ENCODE measurements at regions not wholly inside any gene's neighbourhood (a gene's known extent, or its start where the extent isn't known, plus 50 kb on each side); places are given as distances from the start of the nearest gene placed in this dataset.

DNA sequence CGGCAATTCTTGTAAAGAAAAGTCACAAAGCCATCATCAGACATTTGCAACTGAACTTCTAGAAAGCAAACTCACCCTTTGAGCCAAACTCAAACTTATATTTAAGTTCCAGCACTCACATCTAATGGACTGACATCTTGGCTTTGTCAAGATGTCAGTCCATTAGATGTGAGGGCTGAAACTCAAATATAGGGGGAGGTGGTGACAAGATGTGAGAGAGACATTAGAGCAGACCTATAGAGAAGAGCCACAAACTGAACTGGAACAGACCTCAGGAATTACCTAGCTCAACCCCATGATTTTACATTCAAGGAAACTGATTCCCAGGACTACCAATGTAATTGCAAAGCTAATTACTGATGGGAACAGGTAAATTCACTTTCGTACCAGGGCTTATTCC, 543.8 kb downstream of the TNS1 start:
- Histone ChIP-seq H3K36me3 (replicated peaks in 1 of 2; ENCODE audit: control insufficient read depth in 2 of 2, insufficient read depth in 2 of 2, low read length in 2 of 2) (no peaks in the 10 kb centered on the region), H3K27ac (replicated peaks; ENCODE audit: low read length) (no peak overlapping the region), H3K4me1 (ENCODE audit: control insufficient read depth in 2 of 2, insufficient read depth in 1 of 2, low read depth in 1 of 2, low read length in 2 of 2) (peaks cover 0 to 16% of the 10 kb centered on the region in 2 donors), H3K9ac (ENCODE audit: low read depth, low read length, poor library complexity) (no peak overlapping the region), H3K4me3 (ENCODE audit: low read length in 2 of 2) (no peak overlapping the region), H2BK15ac (ENCODE audit: low read length) (no peak overlapping the region), H3K79me1 (ENCODE audit: low read depth, low read length) (no peaks in the 10 kb centered on the region), H4K91ac (ENCODE audit: low read depth, low read length, poor library complexity) (no peak overlapping the region), H2BK120ac (ENCODE audit: low read depth, low read length) (no peak overlapping the region), H2BK12ac (ENCODE audit: low read length) (no peak overlapping the region), H2AK5ac (ENCODE audit: low read depth, low read length) (no peak overlapping the region), H3K14ac (ENCODE audit: low read length) (no peak overlapping the region), H3K9me3 (replicated peaks in 1 of 2; ENCODE audit: control insufficient read depth in 2 of 2, insufficient read depth in 1 of 2, low read depth in 1 of 2, low read length in 2 of 2) (no peaks in the 10 kb centered on the region), H3K4me2 (ENCODE audit: insufficient read depth, low read length, poor library complexity, severe bottlenecking) (no peak overlapping the region), H3K18ac (ENCODE audit: low read length) (no peak overlapping the region), H2BK5ac (ENCODE audit: low read length) (no peak overlapping the region), H4K8ac (ENCODE audit: low read depth, low read length) (no peak overlapping the region), H3K23ac (ENCODE audit: low read depth, low read length, poor library complexity) (no peak overlapping the region), H2AFZ (ENCODE audit: low read length) (no peak overlapping the region), H3K4ac (ENCODE audit: low read length) (no peak overlapping the region), H3K27me3 (ENCODE audit: control insufficient read depth in 3 of 3, insufficient read depth in 3 of 3, low read depth in 1 of 3, low read length in 3 of 3) (no peaks in the 10 kb centered on the region)
- WGBS, 2 donors (ENCODE audit: extremely low coverage in 2 of 2, insufficient read length in 2 of 2, insufficient replicate concordance in 1 of 2): no CpG with 5 or more reads among the region's 2 CpGs
- DNase-seq (ENCODE audit: low spot score): no peak

GRCh38 chr2:217456016-217456415, 546.8 kb downstream of the TNS1 start:
- no peak for DNase-seq (ENCODE audit: low spot score)
- H2BK120ac ChIP-seq (ENCODE audit: low read depth, low read length): no peak overlapping the region
- H2AK5ac ChIP-seq (ENCODE audit: low read depth, low read length): no peak overlapping the region
- no peaks in the 10 kb centered on the region for H3K9me3 ChIP-seq (replicated peaks in 1 of 2; ENCODE audit: control insufficient read depth in 2 of 2, insufficient read depth in 1 of 2, low read depth in 1 of 2, low read length in 2 of 2)
- H2BK5ac ChIP-seq (ENCODE audit: low read length): no peak overlapping the region
- H4K91ac ChIP-seq (ENCODE audit: low read depth, low read length, poor library complexity): no peak overlapping the region
- no peak overlapping the region for H3K4me3 ChIP-seq (ENCODE audit: low read length in 2 of 2)
- H3K23ac ChIP-seq (ENCODE audit: low read depth, low read length, poor library complexity): no peak overlapping the region
- no peak overlapping the region for H3K27ac ChIP-seq (replicated peaks; ENCODE audit: low read length)
- H3K36me3 ChIP-seq (replicated peaks in 1 of 2; ENCODE audit: control insufficient read depth in 2 of 2, insufficient read depth in 2 of 2, low read length in 2 of 2): no peaks in the 10 kb centered on the region
- no peak overlapping the region for H3K9ac ChIP-seq (ENCODE audit: low read depth, low read length, poor library complexity)
- H3K79me1 ChIP-seq (ENCODE audit: low read depth, low read length): no peaks in the 10 kb centered on the region
- no peak overlapping the region for H3K4me2 ChIP-seq (ENCODE audit: insufficient read depth, low read length, poor library complexity, severe bottlenecking)
- WGBS, 2 donors (ENCODE audit: extremely low coverage in 2 of 2, insufficient read length in 2 of 2, insufficient replicate concordance in 1 of 2): 100% methylated on average over 1 of the region's 2 CpGs; no CpG with 5 or more reads in 1 of the 2 donors
- H2BK15ac ChIP-seq (ENCODE audit: low read length): no peak overlapping the region
- H3K14ac ChIP-seq (ENCODE audit: low read length): no peak overlapping the region
- H2AFZ ChIP-seq (ENCODE audit: low read length): no peak overlapping the region
- H4K8ac ChIP-seq (ENCODE audit: low read depth, low read length): no peak overlapping the region
- H3K4me1 ChIP-seq (ENCODE audit: control insufficient read depth in 2 of 2, insufficient read depth in 1 of 2, low read depth in 1 of 2, low read length in 2 of 2): peaks cover 2 to 8% of the 10 kb centered on the region in 2 donors
- no peak overlapping the region for H2BK12ac ChIP-seq (ENCODE audit: low read length)
- H3K18ac ChIP-seq (ENCODE audit: low read length): no peak overlapping the region
- H3K27me3 ChIP-seq (ENCODE audit: control insufficient read depth in 3 of 3, insufficient read depth in 3 of 3, low read depth in 1 of 3, low read length in 3 of 3): no peaks in the 10 kb centered on the region
- no peak overlapping the region for H3K4ac ChIP-seq (ENCODE audit: low read length)

- H3K27ac ChIP-seq (replicated peaks; ENCODE audit: low read length): no peak overlapping the region
- no peak overlapping the region for H2BK5ac ChIP-seq (ENCODE audit: low read length)
- H2BK12ac ChIP-seq (ENCODE audit: low read length): no peak overlapping the region
- H4K8ac ChIP-seq (ENCODE audit: low read depth, low read length): no peak overlapping the region
- no peak overlapping the region for H2AFZ ChIP-seq (ENCODE audit: low read length)
- no peak overlapping the region for H3K9ac ChIP-seq (ENCODE audit: low read depth, low read length, poor library complexity)
- H4K91ac ChIP-seq (ENCODE audit: low read depth, low read length, poor library complexity): no peak overlapping the region
- H3K4me3 ChIP-seq (ENCODE audit: low read length in 2 of 2): no peak overlapping the region
- H3K18ac ChIP-seq (ENCODE audit: low read length): no peak overlapping the region
- H2AK5ac ChIP-seq (ENCODE audit: low read depth, low read length): no peak overlapping the region
- H3K23ac ChIP-seq (ENCODE audit: low read depth, low read length, poor library complexity): no peak overlapping the region
- H3K4me2 ChIP-seq (ENCODE audit: insufficient read depth, low read length, poor library complexity, severe bottlenecking): no peak overlapping the region
- H3K4ac ChIP-seq (ENCODE audit: low read length): no peak overlapping the region
- H3K4me1 ChIP-seq (ENCODE audit: control insufficient read depth in 2 of 2, insufficient read depth in 1 of 2, low read depth in 1 of 2, low read length in 2 of 2): peaks cover 2 to 11% of the 10 kb centered on the region in 2 donors
- no peak for DNase-seq (ENCODE audit: low spot score)
- H3K9me3 ChIP-seq (replicated peaks in 1 of 2; ENCODE audit: control insufficient read depth in 2 of 2, insufficient read depth in 1 of 2, low read depth in 1 of 2, low read length in 2 of 2): no peaks in the 10 kb centered on the region
- H3K27me3 ChIP-seq (ENCODE audit: control insufficient read depth in 3 of 3, insufficient read depth in 3 of 3, low read depth in 1 of 3, low read length in 3 of 3): no peaks in the 10 kb centered on the region
- no CpG with 5 or more reads among the region's 1 CpG for WGBS, 2 donors (ENCODE audit: extremely low coverage in 2 of 2, insufficient read length in 2 of 2, insufficient replicate concordance in 1 of 2)
- no peaks in the 10 kb centered on the region for H3K36me3 ChIP-seq (replicated peaks in 1 of 2; ENCODE audit: control insufficient read depth in 2 of 2, insufficient read depth in 2 of 2, low read length in 2 of 2)
- H3K14ac ChIP-seq (ENCODE audit: low read length): no peak overlapping the region
- no peak overlapping the region for H2BK15ac ChIP-seq (ENCODE audit: low read length)
- H2BK120ac ChIP-seq (ENCODE audit: low read depth, low read length): no peak overlapping the region
- no peaks in the 10 kb centered on the region for H3K79me1 ChIP-seq (ENCODE audit: low read depth, low read length)
These were observed 549.9 kb downstream of the TNS1 start for GRCh38 chr2:217452928-217453327.

DNA sequence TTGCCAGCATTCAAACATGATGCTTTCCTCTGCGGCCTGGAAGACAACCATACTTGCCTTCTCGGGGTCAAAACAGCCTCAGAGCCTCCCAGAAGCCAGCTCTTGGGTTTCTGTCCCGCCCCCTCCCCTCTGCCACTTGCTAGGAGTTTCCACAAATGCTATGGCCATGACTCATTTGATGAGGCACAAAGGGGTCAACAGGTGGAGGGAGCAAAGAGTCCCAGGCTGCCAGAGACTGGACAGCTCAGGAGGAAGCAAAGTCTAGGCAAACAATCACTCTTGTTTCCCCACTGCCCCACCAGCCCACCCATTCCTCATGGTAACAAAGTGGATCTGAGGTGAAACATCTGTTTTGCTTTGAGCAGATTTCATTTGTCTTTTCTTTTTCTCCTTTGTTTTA, 551.1 kb downstream of the TNS1 start:
- no peak overlapping the region for H2BK5ac ChIP-seq (ENCODE audit: low read length)
- H3K79me1 ChIP-seq (ENCODE audit: low read depth, low read length): no peaks in the 10 kb centered on the region
- H3K23ac ChIP-seq (ENCODE audit: low read depth, low read length, poor library complexity): no peak overlapping the region
- H4K8ac ChIP-seq (ENCODE audit: low read depth, low read length): no peak overlapping the region
- no peak overlapping the region for H3K27ac ChIP-seq (replicated peaks; ENCODE audit: low read length)
- no peaks in the 10 kb centered on the region for H3K36me3 ChIP-seq (replicated peaks in 1 of 2; ENCODE audit: control insufficient read depth in 2 of 2, insufficient read depth in 2 of 2, low read length in 2 of 2)
- peak overlapping the region; percentile 40 for H3K18ac ChIP-seq (ENCODE audit: low read length)
- H3K4me1 ChIP-seq (ENCODE audit: control insufficient read depth in 2 of 2, insufficient read depth in 1 of 2, low read depth in 1 of 2, low read length in 2 of 2): peaks cover 2 to 11% of the 10 kb centered on the region in 2 donors
- no peak overlapping the region for H3K4me3 ChIP-seq (ENCODE audit: low read length in 2 of 2)
- H3K14ac ChIP-seq (ENCODE audit: low read length): no peak overlapping the region
- H2BK120ac ChIP-seq (ENCODE audit: low read depth, low read length): no peak overlapping the region
- no peak overlapping the region for H3K4me2 ChIP-seq (ENCODE audit: insufficient read depth, low read length, poor library complexity, severe bottlenecking)
- no peak overlapping the region for H3K4ac ChIP-seq (ENCODE audit: low read length)
- no peak overlapping the region for H2BK12ac ChIP-seq (ENCODE audit: low read length)
- H2AFZ ChIP-seq (ENCODE audit: low read length): peak overlapping the region; percentile 50
- no peak for DNase-seq (ENCODE audit: low spot score)
- H3K27me3 ChIP-seq (ENCODE audit: control insufficient read depth in 3 of 3, insufficient read depth in 3 of 3, low read depth in 1 of 3, low read length in 3 of 3): no peaks in the 10 kb centered on the region
- no peak overlapping the region for H2BK15ac ChIP-seq (ENCODE audit: low read length)
- no peak overlapping the region for H4K91ac ChIP-seq (ENCODE audit: low read depth, low read length, poor library complexity)
- whole genome bisulfite sequencing, 2 donors (ENCODE audit: extremely low coverage in 2 of 2, insufficient read length in 2 of 2, insufficient replicate concordance in 1 of 2): no CpG with 5 or more reads among the region's 3 CpGs
- H3K9ac ChIP-seq (ENCODE audit: low read depth, low read length, poor library complexity): no peak overlapping the region
- H3K9me3 ChIP-seq (replicated peaks in 1 of 2; ENCODE audit: control insufficient read depth in 2 of 2, insufficient read depth in 1 of 2, low read depth in 1 of 2, low read length in 2 of 2): no peaks in the 10 kb centered on the region
- H2AK5ac ChIP-seq (ENCODE audit: low read depth, low read length): no peak overlapping the region

All from neuronal stem cell (in vitro differentiated cells).